Activated CD8-positive, alpha-beta T cell treated with anti-CD3 and anti-CD28 coated beads for 36 hours (primary cell): ENCODE measurements at regions not wholly inside any gene's neighbourhood (a gene's known extent, or its start where the extent isn't known, plus 50 kb on each side); places are given as distances from the start of the nearest gene placed in this dataset.

Experiments
- ATAC-seq: fragments of 200-7000 bp; cut with Tn5 transposase; one replicate; pipeline ENCODE4 v1.10.0; 2021; ENCODE audit warnings: mild to moderate bottlenecking, moderate library complexity
- CTCF ChIA-PET: fragments of 350-600 bp; sonication (Branson Sonifier 250); formaldehyde crosslinking; loops from one replicate; lab custom pipeline; 2021; ENCODE audit warnings: antibody characterized with exemption; lab: Charles Lee
- POLR2A ChIA-PET: fragments of 350-600 bp; sonication (Branson Sonifier 250); formaldehyde crosslinking; loops from one replicate; lab custom pipeline; 2021; ENCODE audit warnings: antibody characterized with exemption; lab: Charles Lee
- DNase-seq: peaks from one replicate; pipeline ENCODE4 v3.0.0-alpha.2; 2020
- H3K27ac Mint-ChIP-seq: one replicate; pipeline ENCODE4 v1.8.0; 2021; ENCODE audit warnings: mild to moderate bottlenecking, mixed read lengths
- H3K27me3 Mint-ChIP-seq: one replicate; pipeline ENCODE4 v1.8.0; 2021; ENCODE audit warnings: mixed read lengths
- H3K36me3 Mint-ChIP-seq: one replicate; pipeline ENCODE4 v1.8.0; 2021; ENCODE audit warnings: low read depth, mixed read lengths
- H3K4me1 Mint-ChIP-seq: one replicate; pipeline ENCODE4 v1.8.0; 2021; ENCODE audit warnings: low read depth, mixed read lengths
- H3K4me3 Mint-ChIP-seq: one replicate; pipeline ENCODE4 v1.8.0; 2021; ENCODE audit warnings: mild to moderate bottlenecking, moderate library complexity, mixed read lengths
- H3K9me3 Mint-ChIP-seq: one replicate; pipeline ENCODE4 v1.8.0; 2021; ENCODE audit warnings: mixed read lengths
- CTCF ChIP-seq: fragments of 200-600 bp; IDR thresholded peaks from one replicate; pipeline ENCODE4 v1.8.0; 2022; ENCODE audit warnings: antibody characterized with exemption, mild to moderate bottlenecking
- intact Hi-C: fragments of 100-400 bp; cut with micrococcal nuclease; formaldehyde crosslinking; loops from one replicate; pipeline ENCODE4 v1.10.0; 2022

- ChIA-PET CTCF (no interaction called here), POLR2A (interaction anchor here (0.6 kb wide), 1 partner anchor 392 kb away, joined by 4 read pairs; no protein-coding TSS in a partner anchor)
- Mint-ChIP-seq H3K36me3 (no peaks in the 10 kb centered on the region), H3K9me3 (peaks cover 3% of the 10 kb centered on the region), H3K4me1 (no peaks in the 10 kb centered on the region), H3K27ac (no peak overlapping the region), H3K27me3 (no peaks in the 10 kb centered on the region), H3K4me3 (no peak overlapping the region)
- intact Hi-C loops, result no loop called here
- no peak for ATAC-seq
- no peak for DNase-seq
- no peak for TF ChIP-seq CTCF
Observed at GRCh38 chr3:117278424-117279190, 569.0 kb downstream of the TUSC7 start.

- no peaks in the 10 kb centered on the region for H3K4me1 Mint-ChIP-seq
- intact Hi-C loops, result no loop called here
- no peaks in the 10 kb centered on the region for H3K27me3 Mint-ChIP-seq
- ChIA-PET POLR2A (no interaction called here), CTCF (no interaction called here)
- H3K27ac Mint-ChIP-seq, result no peak overlapping the region
- peaks cover 3% of the 10 kb centered on the region for H3K9me3 Mint-ChIP-seq
- no peaks in the 10 kb centered on the region for H3K36me3 Mint-ChIP-seq
- TF ChIP-seq CTCF, result no peak
- ATAC-seq (no peak), DNase-seq (no peak)
- no peak overlapping the region for H3K4me3 Mint-ChIP-seq
Observed at GRCh38 chr3:117281371-117281770, 571.8 kb downstream of the TUSC7 start.

- Mint-ChIP-seq H3K27ac (no peak overlapping the region), H3K27me3 (no peaks in the 10 kb centered on the region), H3K36me3 (no peaks in the 10 kb centered on the region), H3K4me3 (no peak overlapping the region), H3K4me1 (no peaks in the 10 kb centered on the region), H3K9me3 (no peaks in the 10 kb centered on the region)
- CTCF ChIA-PET, result no interaction called here
- POLR2A ChIA-PET, result no interaction called here
- TF ChIP-seq CTCF, result no peak
- DNase-seq, result no peak
- ATAC-seq, result no peak
- intact Hi-C loops, result no loop called here
Observed at GRCh38 chr3:117282566-117282965, 573.0 kb downstream of the TUSC7 start.

- Mint-ChIP-seq H3K27me3 (no peaks in the 10 kb centered on the region), H3K4me1 (no peaks in the 10 kb centered on the region), H3K4me3 (no peak overlapping the region), H3K36me3 (no peaks in the 10 kb centered on the region), H3K9me3 (peaks cover 2% of the 10 kb centered on the region), H3K27ac (no peak overlapping the region)
- ATAC-seq, result no peak
- POLR2A ChIA-PET, result no interaction called here
- intact Hi-C loops, result no loop called here
- CTCF ChIA-PET, result no interaction called here
- DNase-seq, result no peak
- no peak for TF ChIP-seq CTCF
Observed at GRCh38 chr3:117285737-117286136, 576.2 kb downstream of the TUSC7 start.

- ChIA-PET POLR2A (no interaction called here), CTCF (no interaction called here)
- no peaks in the 10 kb centered on the region for H3K4me1 Mint-ChIP-seq
- TF ChIP-seq CTCF, result no peak
- H3K27ac Mint-ChIP-seq, result no peak overlapping the region
- H3K36me3 Mint-ChIP-seq, result no peaks in the 10 kb centered on the region
- H3K9me3 Mint-ChIP-seq, result peaks cover 2% of the 10 kb centered on the region
- intact Hi-C loops, result no loop called here
- no peak overlapping the region for H3K4me3 Mint-ChIP-seq
- ATAC-seq (no peak), DNase-seq (no peak)
- no peaks in the 10 kb centered on the region for H3K27me3 Mint-ChIP-seq
Observed at GRCh38 chr3:117286488-117286887, 576.9 kb downstream of the TUSC7 start.
